HCEC 1CT (cell line): ENCODE measurements at regions not wholly inside any gene's neighbourhood (a gene's known extent, or its start where the extent isn't known, plus 50 kb on each side); places are given as distances from the start of the nearest gene placed in this dataset.

Source experiments
- DNase-seq: peaks from one replicate; pipeline ENCODE4 v3.0.0-alpha.2; 2017

DNA sequence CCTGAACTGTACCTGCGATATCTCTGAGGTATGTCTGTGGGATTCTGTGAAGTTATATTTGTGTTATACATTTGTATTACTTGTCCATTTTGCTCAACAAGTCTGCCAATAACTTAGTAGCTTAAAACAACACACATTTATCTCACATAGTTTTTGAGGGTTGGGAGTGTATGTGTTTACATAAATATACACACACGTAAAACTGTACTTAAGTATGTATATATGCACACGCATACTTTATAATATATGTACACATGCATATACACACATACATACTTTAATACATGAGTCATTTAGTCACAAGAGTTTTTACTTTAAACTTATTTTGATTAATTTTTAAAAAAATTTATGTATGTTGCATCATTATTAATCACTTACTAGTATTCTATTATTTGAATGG is 205.9 kb upstream of the EDIL3 start:
- DNase-seq: no peak

GRCh38 chr5:84589926-84590325 is 205.2 kb upstream of the EDIL3 start:
- DNase-seq: no peak

DNA sequence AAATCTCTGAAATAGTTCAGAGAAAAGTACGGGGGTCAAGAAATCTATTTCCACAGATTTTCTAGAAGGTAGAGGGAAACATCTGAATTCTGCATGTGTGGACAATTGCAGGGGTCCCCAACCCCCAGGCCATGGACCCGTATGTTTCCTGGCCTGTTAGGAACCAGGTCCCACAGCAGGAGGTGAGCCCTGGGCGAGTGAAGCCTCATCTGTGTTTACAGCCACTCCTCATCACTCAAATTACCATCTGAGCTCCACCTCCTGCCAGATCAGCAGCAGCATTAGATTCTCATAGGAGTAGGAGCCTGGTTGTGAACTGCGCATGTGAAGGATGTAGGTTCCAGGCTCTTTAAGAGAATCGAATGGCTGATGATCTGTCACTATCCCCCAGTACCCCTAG is 200.5 kb upstream of the EDIL3 start:
- no peak for DNase-seq

DNA sequence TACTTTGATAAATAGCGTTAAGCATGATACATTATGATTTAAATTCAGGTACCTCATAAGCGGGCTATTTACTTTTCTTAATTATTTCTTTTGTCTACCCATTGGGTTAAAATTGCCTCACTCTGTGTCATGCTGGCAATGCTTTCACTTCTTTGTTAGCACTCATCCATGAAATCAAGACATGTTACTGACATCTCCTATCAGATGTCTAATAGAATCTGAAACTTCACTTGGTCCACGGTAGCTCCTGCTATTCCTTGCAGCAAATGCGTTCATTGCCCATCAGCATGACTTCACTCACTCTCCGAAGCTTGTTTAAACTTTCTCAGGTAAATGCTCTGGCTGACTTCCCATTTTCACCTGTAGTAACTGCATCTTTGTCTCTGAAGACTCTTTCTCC is 193.5 kb upstream of the EDIL3 start:
- DNase-seq: no peak

DNA sequence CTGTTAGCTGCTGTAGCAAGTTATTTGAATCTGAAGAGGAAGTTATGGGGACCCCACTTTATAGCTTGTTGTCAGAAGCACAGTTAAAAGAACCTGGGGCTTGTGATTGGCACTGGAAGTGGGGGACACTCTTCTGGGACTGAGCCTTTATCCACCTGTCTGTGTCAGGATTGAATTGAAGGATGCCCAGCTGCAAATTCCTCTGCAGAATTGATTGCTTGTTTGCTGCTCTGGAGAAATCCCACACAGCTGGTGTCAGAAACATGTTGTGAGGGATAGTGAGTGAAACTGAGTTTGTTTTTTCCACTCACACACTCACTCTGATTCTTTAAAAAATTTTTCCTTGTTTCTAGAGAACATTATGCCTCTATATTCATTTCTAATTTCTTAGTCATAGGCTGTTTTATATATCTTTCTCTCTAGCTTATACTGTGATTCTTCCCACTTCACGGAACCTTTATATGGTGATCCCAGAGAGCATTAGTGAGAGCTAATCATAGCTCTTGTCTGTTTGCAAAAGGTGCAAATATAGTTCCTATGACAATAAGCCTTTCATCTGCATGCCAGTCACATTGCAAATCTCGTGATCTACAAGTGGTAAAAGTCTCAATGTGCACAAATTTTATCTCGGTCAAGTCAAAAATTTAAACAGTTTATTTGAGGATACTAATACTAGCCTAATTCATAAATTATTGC is 188.5 kb upstream of the EDIL3 start:
- DNase-seq: no peak

DNA sequence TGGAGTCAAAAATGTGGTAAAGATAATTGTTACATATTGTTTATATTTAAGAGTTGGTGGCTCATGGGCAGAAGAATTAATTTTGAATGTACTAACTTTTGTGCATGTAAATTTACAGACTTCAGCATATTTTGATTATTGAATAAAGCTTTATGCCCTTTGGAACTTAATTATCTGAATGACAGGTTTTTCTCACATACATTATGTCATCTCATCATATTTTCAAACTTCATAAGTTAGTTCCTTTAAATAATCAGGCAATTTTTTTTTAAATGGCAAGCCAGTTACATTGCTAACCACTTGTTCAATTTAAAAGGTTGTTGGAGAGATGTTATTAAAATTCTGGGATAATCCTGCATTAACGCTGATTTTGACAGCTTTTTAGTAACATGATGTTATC is 184.6 kb upstream of the EDIL3 start:
- DNase-seq: no peak

GRCh38 chr5:84568171-84568570 is 183.5 kb upstream of the EDIL3 start:
- no peak for DNase-seq

- no peak for DNase-seq
These were observed 181.2 kb upstream of the EDIL3 start for GRCh38 chr5:84565866-84566265.

- DNase-seq: no peak
These were observed 179.8 kb upstream of the EDIL3 start for GRCh38 chr5:84564321-84565075.

- no peak for DNase-seq
These were observed 165.5 kb upstream of the EDIL3 start for GRCh38 chr5:84550222-84550621.

GRCh38 chr5:84549054-84549453 is 164.4 kb upstream of the EDIL3 start:
- DNase-seq: no peak

GRCh38 chr5:84546686-84547085 is 162.0 kb upstream of the EDIL3 start:
- DNase-seq: no peak

DNA sequence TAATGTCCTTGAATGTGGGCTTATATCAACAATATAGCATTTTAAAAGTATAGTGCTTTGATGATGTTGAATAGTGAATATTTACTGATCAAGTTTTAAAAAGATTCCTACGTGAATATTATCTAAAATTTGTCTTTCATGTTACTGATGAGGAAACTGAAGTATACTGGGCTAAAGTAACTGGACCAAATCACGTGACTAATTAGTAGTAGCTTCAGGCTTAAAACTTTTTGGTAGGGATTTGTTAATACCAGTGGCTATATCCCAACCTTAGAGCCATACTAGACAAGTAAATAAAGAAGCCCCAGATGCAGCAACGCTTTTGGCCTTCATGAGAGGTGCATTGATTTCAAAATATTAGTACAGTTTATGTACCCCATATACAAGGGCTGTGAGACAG is 152.1 kb upstream of the EDIL3 start:
- no peak for DNase-seq

- DNase-seq: no peak
These were observed 150.6 kb upstream of the EDIL3 start for GRCh38 chr5:84535281-84535680.

DNA sequence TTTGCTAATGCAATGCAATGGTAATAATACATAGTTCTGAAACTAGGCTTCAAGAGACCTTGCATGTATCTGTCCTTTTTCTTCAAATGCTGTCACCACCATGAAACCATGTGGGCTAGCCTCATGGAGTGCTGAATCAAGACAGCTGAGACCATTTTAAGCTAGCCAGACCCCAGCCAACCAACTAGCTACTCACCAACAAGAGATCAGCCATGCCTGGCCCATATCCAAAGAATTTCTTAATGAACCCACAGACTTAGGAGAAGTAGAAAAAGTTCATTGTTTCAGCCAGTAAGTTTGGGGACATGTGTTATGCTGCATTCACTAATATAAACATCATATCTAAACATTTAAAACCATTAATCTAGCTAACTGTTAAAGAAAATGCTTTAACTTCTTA is 139.8 kb upstream of the EDIL3 start:
- no peak for DNase-seq

DNA sequence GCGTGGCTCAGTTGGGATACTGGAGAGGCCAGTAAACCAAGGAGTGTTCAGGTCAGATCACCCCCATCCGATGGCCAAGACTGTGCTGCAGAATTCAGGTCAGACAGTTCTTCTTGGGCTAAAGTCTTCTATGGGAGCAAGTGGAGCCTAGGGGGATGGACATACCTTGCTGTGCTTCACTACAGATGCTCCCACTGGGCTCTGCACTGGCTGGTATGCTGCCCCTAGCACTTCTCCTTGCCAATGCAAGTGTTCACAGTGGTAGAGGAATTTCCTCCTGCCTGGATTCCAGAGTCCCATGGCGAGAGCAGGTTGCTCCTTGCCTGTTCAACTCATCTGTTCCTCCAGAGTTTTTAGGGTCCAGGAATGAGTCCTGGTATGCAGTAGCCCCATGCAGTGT is 134.2 kb upstream of the EDIL3 start:
- no peak for DNase-seq

DNA sequence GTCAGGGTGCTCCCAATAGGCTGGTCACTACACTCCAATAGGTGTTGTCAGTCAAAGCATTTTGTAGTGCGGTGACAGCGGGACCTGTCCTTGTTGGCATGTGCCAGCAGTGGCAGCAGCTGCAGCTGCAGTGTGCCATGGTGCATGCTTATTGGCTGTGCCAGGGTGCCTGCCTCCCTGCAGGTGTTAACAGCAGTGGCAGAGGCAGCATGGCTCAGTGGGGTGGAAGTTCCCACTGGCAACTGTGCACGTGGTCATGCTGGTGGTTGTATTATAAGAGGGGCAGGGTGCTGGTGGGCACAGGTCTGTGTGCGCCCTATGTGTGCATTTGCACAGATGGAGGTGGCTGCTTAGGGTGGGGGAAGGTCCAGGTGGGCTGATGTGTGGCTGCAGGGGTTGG is 133.7 kb upstream of the EDIL3 start:
- no peak for DNase-seq

DNA sequence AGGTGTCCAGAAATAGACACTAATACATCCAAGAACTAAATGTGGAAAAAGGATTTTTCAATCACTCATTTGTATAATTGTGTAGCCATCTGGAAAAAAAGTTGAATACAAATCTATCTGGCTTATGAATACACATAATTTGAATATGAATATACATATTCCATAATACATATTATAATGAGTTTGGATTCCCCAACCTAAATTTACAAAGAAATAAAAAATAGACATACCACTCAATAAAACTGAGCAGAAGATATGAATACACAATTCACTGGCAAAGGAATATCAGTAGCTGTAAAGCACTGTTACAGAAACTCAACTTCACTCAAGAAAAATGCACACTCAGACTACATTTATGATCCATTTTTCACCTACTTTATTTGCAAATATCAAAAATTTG is 121.9 kb upstream of the EDIL3 start:
- DNase-seq: no peak

GRCh38 chr5:84494453-84494852 is 109.8 kb upstream of the EDIL3 start:
- DNase-seq: peak; percentile 38

GRCh38 chr5:84487963-84488362 is 103.3 kb upstream of the EDIL3 start:
- DNase-seq: no peak

DNA sequence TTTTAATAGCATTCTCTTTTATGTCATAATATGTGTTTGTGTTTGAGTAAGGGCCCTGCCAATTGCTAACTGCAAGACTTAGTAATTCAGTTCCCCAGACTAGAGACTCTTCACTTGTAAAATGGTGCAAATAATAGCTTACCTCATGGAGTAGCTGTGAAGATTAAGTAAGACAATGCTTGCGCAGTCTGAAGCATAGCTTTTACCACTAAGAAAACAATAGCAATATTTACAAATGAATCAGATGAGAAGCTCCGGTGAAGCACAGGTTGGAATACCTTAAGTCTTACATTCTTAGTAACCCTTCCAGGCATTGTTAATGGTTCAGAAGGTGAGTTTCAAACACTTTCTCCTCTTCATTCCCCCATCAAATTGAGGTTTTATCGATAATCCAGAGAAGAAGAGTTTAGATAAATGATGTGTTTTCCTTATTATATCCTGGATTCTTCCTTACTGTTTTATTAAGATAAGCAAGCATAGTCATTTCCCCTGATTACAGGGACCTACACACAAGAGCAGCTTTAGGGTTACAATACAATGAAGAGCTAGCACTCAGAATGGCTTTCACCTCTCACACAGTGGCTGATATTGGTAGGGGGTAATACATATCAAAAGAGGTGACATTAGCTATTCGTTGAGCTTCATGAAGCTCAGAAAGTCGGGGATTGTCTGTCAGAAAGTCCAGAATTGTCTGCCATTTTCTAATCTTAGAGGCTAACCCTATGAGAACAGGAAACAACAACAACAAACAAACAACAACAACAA is 96.4 kb upstream of the EDIL3 start:
- DNase-seq: no peak

- DNase-seq: no peak
These were observed 93.9 kb upstream of the EDIL3 start for GRCh38 chr5:84478603-84479002.

DNA sequence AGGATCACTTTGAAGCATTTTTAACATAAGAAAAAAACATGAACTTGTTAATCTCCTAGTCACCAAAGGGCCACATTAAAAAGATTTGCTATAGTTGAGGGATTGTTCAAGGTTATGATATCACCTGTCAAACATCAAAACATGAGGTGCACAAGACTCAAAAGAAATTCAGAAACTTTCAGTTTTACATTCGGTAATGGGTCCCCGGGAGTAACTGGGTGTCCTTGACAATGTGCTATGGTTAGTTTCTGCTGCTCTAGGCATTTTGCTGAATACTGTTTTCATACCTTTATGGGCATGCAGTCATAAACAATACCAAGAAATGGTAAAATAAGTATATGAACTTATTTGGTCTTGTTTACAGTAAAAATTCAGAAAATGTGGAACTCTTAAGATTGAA is 92.8 kb upstream of the EDIL3 start:
- no peak for DNase-seq

DNA sequence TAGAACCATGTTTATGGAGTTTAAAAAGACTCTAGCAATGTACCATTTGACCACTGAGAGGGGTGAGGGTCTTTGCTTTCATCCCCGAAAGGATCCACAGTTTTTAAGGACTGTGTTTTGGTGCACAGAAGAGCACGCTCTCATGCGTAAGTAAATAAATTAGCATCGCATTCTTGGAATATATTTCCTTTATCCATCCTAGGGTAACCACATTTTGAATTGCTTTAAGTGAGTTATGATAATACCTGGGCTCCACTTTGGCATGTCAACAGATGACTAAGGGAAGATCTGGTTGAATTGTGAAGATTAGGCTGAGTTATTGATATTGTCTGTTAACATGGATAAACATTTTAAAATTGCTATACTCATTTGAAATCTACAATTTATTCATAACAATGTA is 89.4 kb upstream of the EDIL3 start:
- no peak for DNase-seq
